ENCODE measurements at regions not wholly inside any gene's neighbourhood (a gene's known extent, or its start where the extent isn't known, plus 50 kb on each side); places are given as distances from the start of the nearest gene placed in this dataset.

DNA sequence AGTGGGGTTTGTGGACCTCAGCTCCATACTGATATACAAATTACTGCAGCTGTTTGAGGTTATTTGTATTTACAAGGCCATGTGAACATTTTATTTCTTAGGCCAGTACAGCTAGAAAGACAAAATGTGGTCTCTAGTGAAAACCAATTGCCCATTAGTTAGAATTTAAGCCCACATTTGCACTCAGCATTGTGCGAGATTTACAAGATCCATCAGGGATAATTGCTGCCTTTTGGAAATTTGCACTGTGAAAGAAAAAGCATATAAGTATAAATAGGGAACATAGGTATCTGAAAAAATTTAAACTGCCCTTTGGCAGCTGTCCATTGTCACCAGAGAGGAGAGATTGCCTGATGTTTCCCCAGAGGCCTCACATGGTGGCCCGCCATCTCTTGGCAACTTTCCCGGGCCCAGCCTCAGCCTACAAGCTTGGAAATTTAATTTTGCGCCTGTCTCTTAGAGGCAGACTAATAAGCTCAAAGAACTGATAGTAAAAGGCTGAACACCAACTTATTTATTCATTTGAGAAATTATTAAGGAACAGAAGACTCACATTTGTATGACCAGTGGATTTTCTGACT lies 120.7 kb downstream of the MAP3K21 start:
- Histone ChIP-seq H2BK120ac (ENCODE audit: low read depth, low read length) (no peak overlapping the region), H4K91ac (ENCODE audit: low read length) (no peak overlapping the region), H3K4me2 (ENCODE audit: low read length, poor library complexity, severe bottlenecking) (no peak overlapping the region), H2BK5ac (ENCODE audit: low read depth, low read length, poor library complexity, severe bottlenecking) (no peak overlapping the region), H3K27me3 (ENCODE audit: control insufficient read depth in 1 of 2, insufficient read depth in 1 of 2, low read length in 2 of 2) (no peaks in the 10 kb centered on the region), H2BK12ac (ENCODE audit: low read length in 2 of 2) (no peak overlapping the region), H3K27ac (ENCODE audit: low read length, poor library complexity, severe bottlenecking) (no peak overlapping the region), H3K9ac (ENCODE audit: low read length) (no peak overlapping the region), H3K4me1 (ENCODE audit: control insufficient read depth, insufficient read depth, low read depth, low read length) (no peaks in the 10 kb centered on the region), H3K4ac (ENCODE audit: low read depth in 1 of 2, low read length in 2 of 2) (no peak overlapping the region), H3K9me3 (ENCODE audit: control insufficient read depth, low read length) (no peaks in the 10 kb centered on the region), H2AK5ac (ENCODE audit: low read length, severe bottlenecking) (no peak overlapping the region), H3K14ac (ENCODE audit: low read length in 2 of 2) (no peak overlapping the region), H3K36me3 (ENCODE audit: control insufficient read depth in 1 of 2, insufficient read depth in 2 of 2, low read depth in 1 of 2, low read length in 2 of 2) (no peaks in the 10 kb centered on the region), H3K4me3 (ENCODE audit: insufficient read depth in 1 of 2, low read depth in 1 of 2, low read length in 2 of 2) (no peak overlapping the region), H2BK15ac (ENCODE audit: low read depth, poor library complexity, severe bottlenecking) (no peak overlapping the region), H4K8ac (ENCODE audit: low read length) (no peak overlapping the region), H3K18ac (ENCODE audit: low read depth in 1 of 2, low read length in 2 of 2) (no peak overlapping the region), H3K23ac (ENCODE audit: low read length in 2 of 2) (no peak overlapping the region), H2AFZ (ENCODE audit: low read depth, low read length) (no peak overlapping the region), H3K79me1 (replicated peaks; ENCODE audit: low read length, poor library complexity, severe bottlenecking) (no peaks in the 10 kb centered on the region)
- DNase-seq: no peak
- 93% methylated on average over 3 of the region's 4 CpGs for WGBS

DNA sequence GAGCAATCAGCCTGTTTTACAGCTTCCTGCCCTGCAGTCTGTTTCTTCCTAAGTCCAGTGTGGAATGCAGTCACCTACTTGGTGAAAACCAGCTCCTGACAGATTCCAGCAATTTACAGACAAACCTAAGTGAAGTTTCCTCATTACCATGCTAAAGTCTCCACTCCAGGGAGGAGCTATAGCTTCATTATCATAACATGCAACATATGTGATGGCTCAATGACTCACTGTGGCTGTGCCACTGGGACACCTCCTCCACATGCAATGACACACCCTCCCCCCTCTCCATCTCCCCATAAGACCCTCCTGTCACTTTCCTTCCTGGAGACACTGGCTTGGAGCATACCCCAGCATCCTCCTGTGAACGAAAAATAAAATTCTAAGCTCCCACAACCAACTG lies 125.2 kb downstream of the MAP3K21 start:
- no peak overlapping the region for H2BK12ac ChIP-seq (ENCODE audit: low read length in 2 of 2)
- H2BK120ac ChIP-seq (ENCODE audit: low read depth, low read length): no peak overlapping the region
- H3K23ac ChIP-seq (ENCODE audit: low read length in 2 of 2): no peak overlapping the region
- no peak overlapping the region for H3K9ac ChIP-seq (ENCODE audit: low read length)
- no peaks in the 10 kb centered on the region for H3K27me3 ChIP-seq (ENCODE audit: control insufficient read depth in 1 of 2, insufficient read depth in 1 of 2, low read length in 2 of 2)
- no peak overlapping the region for H3K4me3 ChIP-seq (ENCODE audit: insufficient read depth in 1 of 2, low read depth in 1 of 2, low read length in 2 of 2)
- H3K27ac ChIP-seq (ENCODE audit: low read length, poor library complexity, severe bottlenecking): no peak overlapping the region
- no peak overlapping the region for H4K91ac ChIP-seq (ENCODE audit: low read length)
- H3K36me3 ChIP-seq (ENCODE audit: control insufficient read depth in 1 of 2, insufficient read depth in 2 of 2, low read depth in 1 of 2, low read length in 2 of 2): no peaks in the 10 kb centered on the region
- no peak overlapping the region for H3K14ac ChIP-seq (ENCODE audit: low read length in 2 of 2)
- H2AFZ ChIP-seq (ENCODE audit: low read depth, low read length): no peak overlapping the region
- no peaks in the 10 kb centered on the region for H3K9me3 ChIP-seq (ENCODE audit: control insufficient read depth, low read length)
- no peaks in the 10 kb centered on the region for H3K4me1 ChIP-seq (ENCODE audit: control insufficient read depth, insufficient read depth, low read depth, low read length)
- H4K8ac ChIP-seq (ENCODE audit: low read length): no peak overlapping the region
- H2BK15ac ChIP-seq (ENCODE audit: low read depth, poor library complexity, severe bottlenecking): no peak overlapping the region
- no peak overlapping the region for H3K4me2 ChIP-seq (ENCODE audit: low read length, poor library complexity, severe bottlenecking)
- H2BK5ac ChIP-seq (ENCODE audit: low read depth, low read length, poor library complexity, severe bottlenecking): no peak overlapping the region
- H3K18ac ChIP-seq (ENCODE audit: low read depth in 1 of 2, low read length in 2 of 2): no peak overlapping the region
- WGBS: no CpG with 5 or more reads among the region's 1 CpG
- H2AK5ac ChIP-seq (ENCODE audit: low read length, severe bottlenecking): no peak overlapping the region
- H3K4ac ChIP-seq (ENCODE audit: low read depth in 1 of 2, low read length in 2 of 2): no peak overlapping the region
- H3K79me1 ChIP-seq (replicated peaks; ENCODE audit: low read length, poor library complexity, severe bottlenecking): no peaks in the 10 kb centered on the region
- no peak for DNase-seq

DNA sequence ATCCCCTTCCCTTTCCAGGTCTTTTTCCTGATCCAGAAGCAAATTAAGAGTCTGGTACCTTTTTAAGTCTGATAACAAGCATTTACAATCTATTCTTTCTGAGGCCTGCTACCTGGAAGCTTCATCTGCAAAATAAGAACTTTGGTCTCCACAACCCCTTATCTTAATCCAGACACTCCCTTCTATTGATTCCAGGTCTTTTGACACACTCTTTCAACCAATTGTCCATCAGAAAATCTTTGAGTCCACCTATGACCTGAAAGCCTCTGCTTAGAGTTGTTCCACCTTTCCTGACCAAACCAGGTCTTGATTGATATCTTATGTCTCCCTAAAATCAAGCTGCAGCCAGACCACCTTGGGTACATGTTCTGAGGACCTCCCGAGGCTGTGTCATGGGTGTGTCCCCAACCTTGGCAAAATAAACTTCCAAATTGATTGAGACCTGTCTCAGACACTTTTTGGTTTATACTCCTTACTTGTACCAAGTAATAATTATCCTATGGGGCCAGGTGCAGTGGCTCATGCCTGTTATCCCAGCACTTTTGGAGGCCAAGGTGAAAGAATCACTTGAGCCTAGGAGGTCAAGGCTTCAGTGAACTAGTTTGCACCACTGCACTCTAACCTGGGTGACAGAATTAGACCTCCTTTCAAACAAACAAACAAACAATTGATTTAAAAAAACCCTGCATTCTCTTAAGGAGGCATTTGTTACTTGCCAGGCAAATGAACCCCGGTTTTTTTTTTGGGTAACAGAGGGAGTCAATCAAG lies 126.1 kb downstream of the MAP3K21 start:
- Histone ChIP-seq H4K91ac (ENCODE audit: low read length) (no peak overlapping the region), H3K4me2 (ENCODE audit: low read length, poor library complexity, severe bottlenecking) (no peak overlapping the region), H3K14ac (ENCODE audit: low read length in 2 of 2) (no peak overlapping the region), H3K18ac (ENCODE audit: low read depth in 1 of 2, low read length in 2 of 2) (no peak overlapping the region), H3K4me1 (ENCODE audit: control insufficient read depth, insufficient read depth, low read depth, low read length) (no peaks in the 10 kb centered on the region), H3K9ac (ENCODE audit: low read length) (no peak overlapping the region), H3K36me3 (ENCODE audit: control insufficient read depth in 1 of 2, insufficient read depth in 2 of 2, low read depth in 1 of 2, low read length in 2 of 2) (no peaks in the 10 kb centered on the region), H3K27ac (ENCODE audit: low read length, poor library complexity, severe bottlenecking) (no peak overlapping the region), H3K79me1 (replicated peaks; ENCODE audit: low read length, poor library complexity, severe bottlenecking) (no peaks in the 10 kb centered on the region), H2BK15ac (ENCODE audit: low read depth, poor library complexity, severe bottlenecking) (no peak overlapping the region), H3K23ac (ENCODE audit: low read length in 2 of 2) (no peak overlapping the region), H3K27me3 (ENCODE audit: control insufficient read depth in 1 of 2, insufficient read depth in 1 of 2, low read length in 2 of 2) (no peaks in the 10 kb centered on the region), H2BK12ac (ENCODE audit: low read length in 2 of 2) (no peak overlapping the region), H2BK120ac (ENCODE audit: low read depth, low read length) (no peak overlapping the region), H2AFZ (ENCODE audit: low read depth, low read length) (no peak overlapping the region), H2BK5ac (ENCODE audit: low read depth, low read length, poor library complexity, severe bottlenecking) (no peak overlapping the region), H3K4ac (ENCODE audit: low read depth in 1 of 2, low read length in 2 of 2) (no peak overlapping the region), H4K8ac (ENCODE audit: low read length) (no peak overlapping the region), H2AK5ac (ENCODE audit: low read length, severe bottlenecking) (no peak overlapping the region), H3K9me3 (ENCODE audit: control insufficient read depth, low read length) (no peaks in the 10 kb centered on the region), H3K4me3 (ENCODE audit: insufficient read depth in 1 of 2, low read depth in 1 of 2, low read length in 2 of 2) (no peak overlapping the region)
- DNase-seq: no peak
- WGBS: 48% methylated on average over 2 of the region's 2 CpGs

DNA sequence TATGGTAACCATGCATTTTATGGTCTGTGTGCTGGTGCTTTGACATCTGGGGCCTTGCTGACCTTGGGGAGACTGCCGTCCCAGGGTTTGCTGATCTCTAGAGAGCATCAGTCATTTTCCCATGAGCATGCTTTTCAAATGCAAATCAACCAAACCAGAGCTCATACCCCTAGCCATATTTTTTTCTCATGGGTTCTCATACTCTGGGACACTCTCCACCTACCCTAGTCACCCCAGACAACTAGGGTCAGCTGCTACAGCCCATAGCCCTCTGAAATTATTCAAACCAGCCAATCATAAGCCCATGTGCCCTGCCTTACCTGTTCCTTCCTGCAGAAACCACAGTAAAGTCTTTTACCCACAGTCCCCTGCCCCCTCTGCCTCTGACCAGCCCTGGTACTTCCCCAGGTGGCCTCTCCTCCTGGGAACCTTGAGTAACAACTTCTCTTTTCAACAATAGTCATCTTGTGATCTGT lies 132.0 kb downstream of the MAP3K21 start:
- H3K4me1 ChIP-seq (ENCODE audit: control insufficient read depth, insufficient read depth, low read depth, low read length): no peaks in the 10 kb centered on the region
- no peak overlapping the region for H4K91ac ChIP-seq (ENCODE audit: low read length)
- no peaks in the 10 kb centered on the region for H3K79me1 ChIP-seq (replicated peaks; ENCODE audit: low read length, poor library complexity, severe bottlenecking)
- H3K18ac ChIP-seq (ENCODE audit: low read depth in 1 of 2, low read length in 2 of 2): no peak overlapping the region
- no peak overlapping the region for H3K4ac ChIP-seq (ENCODE audit: low read depth in 1 of 2, low read length in 2 of 2)
- 93% methylated on average over 1 of the region's 1 CpG for WGBS
- no peak overlapping the region for H2BK5ac ChIP-seq (ENCODE audit: low read depth, low read length, poor library complexity, severe bottlenecking)
- no peak for DNase-seq
- no peak overlapping the region for H3K4me2 ChIP-seq (ENCODE audit: low read length, poor library complexity, severe bottlenecking)
- no peak overlapping the region for H4K8ac ChIP-seq (ENCODE audit: low read length)
- H2BK120ac ChIP-seq (ENCODE audit: low read depth, low read length): no peak overlapping the region
- no peak overlapping the region for H2AK5ac ChIP-seq (ENCODE audit: low read length, severe bottlenecking)
- no peaks in the 10 kb centered on the region for H3K27me3 ChIP-seq (ENCODE audit: control insufficient read depth in 1 of 2, insufficient read depth in 1 of 2, low read length in 2 of 2)
- H2BK15ac ChIP-seq (ENCODE audit: low read depth, poor library complexity, severe bottlenecking): no peak overlapping the region
- no peak overlapping the region for H3K27ac ChIP-seq (ENCODE audit: low read length, poor library complexity, severe bottlenecking)
- no peak overlapping the region for H3K23ac ChIP-seq (ENCODE audit: low read length in 2 of 2)
- no peak overlapping the region for H2AFZ ChIP-seq (ENCODE audit: low read depth, low read length)
- no peak overlapping the region for H3K9ac ChIP-seq (ENCODE audit: low read length)
- H3K9me3 ChIP-seq (ENCODE audit: control insufficient read depth, low read length): peaks cover 3% of the 10 kb centered on the region
- no peak overlapping the region for H2BK12ac ChIP-seq (ENCODE audit: low read length in 2 of 2)
- H3K4me3 ChIP-seq (ENCODE audit: insufficient read depth in 1 of 2, low read depth in 1 of 2, low read length in 2 of 2): no peak overlapping the region
- H3K36me3 ChIP-seq (ENCODE audit: control insufficient read depth in 1 of 2, insufficient read depth in 2 of 2, low read depth in 1 of 2, low read length in 2 of 2): no peaks in the 10 kb centered on the region
- no peak overlapping the region for H3K14ac ChIP-seq (ENCODE audit: low read length in 2 of 2)

Measured in mesenchymal stem cell (in vitro differentiated cells and primary cell).